Stimulated activated CD4-positive, alpha-beta T cell treated with anti-CD3 and anti-CD28 coated beads, TNF-alpha, amount 100 ng/mL, for 4 hours (primary cell): ENCODE measurements at regions not wholly inside any gene's neighbourhood (a gene's known extent, or its start where the extent isn't known, plus 50 kb on each side); places are given as distances from the start of the nearest gene placed in this dataset.

ENCODE experiments used
- DNase-seq, 3 experiments: peaks; one replicate each; pipeline ENCODE4 v3.0.0-alpha.2; 2020; ENCODE audit warnings: low read depth in 3 of 3

DNA sequence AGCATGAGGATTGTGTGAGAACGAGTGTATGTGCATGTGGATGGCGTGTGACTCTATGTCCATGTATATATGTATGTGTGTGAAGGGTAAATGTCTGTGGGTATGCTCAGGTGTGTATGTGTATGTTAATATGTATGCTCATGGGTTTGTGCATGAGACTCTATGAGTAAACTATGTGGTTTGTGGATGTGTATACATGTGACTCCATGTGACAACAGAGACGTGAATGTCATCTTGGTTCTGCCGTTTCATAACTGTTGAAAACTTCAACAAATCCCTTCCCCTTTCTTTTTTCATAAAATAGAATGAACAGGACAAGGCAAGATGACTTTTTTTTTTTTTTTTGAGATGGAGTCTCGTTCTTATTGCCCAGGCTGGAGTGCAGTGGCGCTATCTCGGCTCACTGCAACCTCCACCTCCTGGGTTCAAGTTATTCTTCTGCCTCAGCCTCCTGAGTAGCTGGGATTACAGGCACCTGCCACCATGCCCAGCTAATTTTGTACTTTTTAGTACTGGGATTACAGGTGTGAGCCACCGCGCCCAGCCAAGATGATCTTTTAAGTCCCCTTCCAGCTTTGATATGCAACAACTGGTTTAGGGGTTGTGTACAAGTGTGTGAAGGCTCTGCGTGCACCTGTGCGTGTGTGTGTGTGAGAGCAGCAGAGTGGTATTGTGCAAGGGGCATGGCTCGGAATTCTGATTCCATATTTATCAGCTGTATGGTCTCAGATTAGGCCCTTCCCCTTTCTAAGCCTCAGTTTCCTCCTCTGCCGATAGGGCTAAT, 106.3 kb downstream of the EBNA1BP2 start:
- DNase-seq: no peak

DNA sequence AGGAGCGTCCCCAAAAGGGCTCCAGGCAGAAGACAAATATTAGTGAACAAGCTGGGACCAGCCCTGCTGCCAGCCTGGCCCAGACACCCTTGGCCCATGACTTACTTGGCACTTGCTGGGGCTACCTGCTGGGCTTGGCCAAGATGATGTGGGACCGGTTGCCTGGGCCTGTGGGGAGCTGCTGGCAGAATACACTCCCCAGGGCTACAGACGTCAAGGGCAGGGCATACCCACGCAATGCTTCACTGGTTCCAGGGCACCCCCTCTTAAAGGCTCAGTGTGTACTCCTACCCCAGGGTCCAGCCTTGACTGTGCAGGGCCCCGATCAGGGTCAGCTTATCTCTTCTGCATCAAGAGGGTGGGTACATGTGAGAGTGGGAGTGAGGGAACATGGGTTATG, 106.5 kb upstream of the SLC2A1 start:
- DNase-seq: no peak

- no peak for DNase-seq
Measured at GRCh38 chr1:43063394-43064219, 104.9 kb upstream of the SLC2A1 start.

GRCh38 chr1:43062527-43063095, 103.9 kb upstream of the SLC2A1 start:
- DNase-seq: no peak

DNA sequence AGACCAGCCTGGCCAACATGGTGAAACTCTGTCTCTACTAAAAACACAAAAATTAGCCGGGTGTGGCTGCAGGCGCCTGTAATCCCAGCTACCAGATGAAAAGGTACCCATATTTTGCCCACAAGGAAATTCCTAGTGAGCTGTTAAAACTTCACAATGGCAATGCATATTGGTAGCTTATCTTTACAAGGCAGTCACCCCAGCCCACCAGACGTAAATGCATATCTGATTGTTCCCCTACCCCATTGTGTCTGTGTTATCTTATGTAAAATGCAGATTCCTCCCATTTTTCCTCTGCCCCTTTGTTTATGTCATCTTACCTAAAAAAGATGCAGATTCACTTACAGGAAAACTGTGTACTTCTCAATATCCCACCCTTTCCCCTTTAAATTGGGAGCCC, 103.1 kb upstream of the SLC2A1 start:
- DNase-seq: no peak

- DNase-seq: no peak
Measured at GRCh38 chr1:43059640-43060574, 101.2 kb upstream of the SLC2A1 start.

DNA sequence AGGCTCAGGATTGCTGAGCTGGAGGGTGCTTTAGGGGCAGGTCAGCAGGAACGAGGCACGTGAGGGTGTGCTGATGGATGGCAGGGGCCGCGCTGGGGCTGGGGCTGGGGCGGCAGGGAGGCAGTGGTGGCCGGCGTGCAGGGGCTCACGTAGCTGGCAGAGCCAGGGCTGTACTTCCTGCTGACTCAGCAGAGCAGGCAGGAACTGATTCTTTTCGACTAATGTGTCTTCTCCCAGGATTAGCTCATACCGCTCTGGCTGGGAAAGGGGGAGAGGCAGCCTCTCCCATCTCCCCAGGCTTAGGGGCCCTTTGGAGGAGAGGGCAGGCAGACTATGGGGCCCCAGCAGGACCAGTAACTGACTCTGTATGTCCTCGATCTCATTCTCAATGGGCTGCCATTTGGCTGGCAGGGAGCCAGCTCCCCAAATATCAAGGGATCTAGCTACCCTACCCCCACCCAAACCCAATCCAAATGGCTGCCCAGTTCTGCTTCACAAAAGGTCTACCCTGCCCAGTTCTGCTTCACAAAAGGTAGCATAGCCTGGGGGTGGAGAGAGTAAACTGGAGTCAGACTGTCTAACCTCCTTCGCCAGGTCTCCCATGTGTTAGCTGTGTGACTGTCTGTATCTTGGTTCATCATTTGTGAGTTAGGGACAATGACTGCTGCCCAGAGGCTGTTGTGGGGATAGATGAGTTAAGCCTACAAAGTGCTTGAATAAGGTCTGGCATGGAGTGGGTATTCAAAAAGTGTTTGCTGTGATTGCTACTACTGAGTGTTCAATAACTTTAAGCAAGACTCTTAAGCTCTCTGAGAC, 100.1 kb upstream of the SLC2A1 start:
- no peak for DNase-seq

DNA sequence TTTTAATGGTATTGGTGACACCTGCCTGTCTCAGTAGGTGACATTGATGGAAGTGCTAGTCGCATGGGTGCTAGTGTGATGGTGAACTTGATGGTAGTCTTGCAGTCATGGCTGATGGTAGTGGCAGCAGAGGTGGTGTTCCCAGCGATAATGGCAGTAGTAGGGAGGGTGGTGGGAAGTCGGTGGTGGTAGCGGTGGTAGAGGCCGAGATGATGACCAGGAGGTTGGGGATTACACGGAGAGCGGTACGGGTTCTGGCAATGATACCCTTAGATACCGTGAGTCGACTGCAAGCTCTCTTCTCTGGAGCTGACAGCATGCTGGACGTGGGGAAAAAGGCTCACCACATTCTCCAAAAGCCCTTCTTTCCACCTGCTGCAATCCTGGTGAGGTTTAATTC, 99.4 kb upstream of the SLC2A1 start:
- no peak for DNase-seq

GRCh38 chr1:43057567-43057966, 98.9 kb upstream of the SLC2A1 start:
- no peak for DNase-seq

- DNase-seq: no peak
Measured at GRCh38 chr1:43056981-43057391, 98.3 kb upstream of the SLC2A1 start.

DNA sequence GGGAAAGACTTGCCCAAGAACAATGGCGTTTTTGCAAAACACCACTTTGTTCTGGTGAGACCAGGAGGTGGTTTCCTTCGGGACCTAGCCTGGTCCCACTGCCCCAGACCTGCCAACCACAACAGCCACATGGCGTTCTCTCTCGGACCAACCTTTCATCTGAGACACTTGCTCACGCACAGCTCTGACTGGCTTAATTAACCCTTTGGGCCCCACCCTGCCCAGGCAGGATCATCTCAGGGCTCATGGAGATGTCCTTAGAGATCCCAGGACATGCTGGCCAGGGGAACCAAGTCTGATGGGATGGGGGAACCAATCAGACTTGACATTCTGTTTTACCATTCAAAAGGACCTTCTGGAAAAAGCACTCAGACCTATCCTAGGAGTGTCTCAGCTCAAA, 97.8 kb upstream of the SLC2A1 start:
- no peak for DNase-seq

- no peak for DNase-seq
Measured at GRCh38 chr1:43054961-43055360, 96.3 kb upstream of the SLC2A1 start.

DNA sequence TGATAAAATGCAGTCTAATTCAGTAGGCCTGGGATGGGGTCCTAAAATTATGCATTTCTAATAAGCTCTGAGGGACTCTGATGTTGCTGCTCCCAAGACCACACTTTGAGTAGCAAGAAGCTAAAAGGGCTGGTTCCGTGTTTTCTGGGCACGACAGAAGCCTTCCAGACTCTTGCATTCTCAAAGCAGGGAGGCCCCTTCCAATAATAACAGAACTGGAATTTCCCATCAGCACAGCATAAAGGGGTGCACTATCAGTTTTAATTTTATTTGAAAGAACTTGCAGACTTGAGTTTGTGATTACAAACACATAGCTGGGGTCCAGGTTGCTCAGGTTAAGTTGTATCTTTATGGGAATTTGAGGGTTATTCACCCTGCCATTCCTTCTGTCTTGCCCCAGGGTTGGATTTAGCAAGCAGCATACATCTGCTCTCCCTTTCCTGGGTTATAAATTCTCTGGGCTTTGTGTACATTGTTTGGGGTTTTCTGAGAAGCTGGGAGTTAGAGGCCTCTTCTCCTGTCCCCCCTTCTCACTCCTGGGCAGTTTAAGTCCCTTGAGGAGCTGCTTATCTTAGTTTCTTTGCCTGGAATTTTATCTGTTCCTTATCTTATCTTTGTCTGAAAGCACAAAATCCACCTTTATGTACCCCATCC, 94.2 kb upstream of the SLC2A1 start:
- DNase-seq: no peak

DNA sequence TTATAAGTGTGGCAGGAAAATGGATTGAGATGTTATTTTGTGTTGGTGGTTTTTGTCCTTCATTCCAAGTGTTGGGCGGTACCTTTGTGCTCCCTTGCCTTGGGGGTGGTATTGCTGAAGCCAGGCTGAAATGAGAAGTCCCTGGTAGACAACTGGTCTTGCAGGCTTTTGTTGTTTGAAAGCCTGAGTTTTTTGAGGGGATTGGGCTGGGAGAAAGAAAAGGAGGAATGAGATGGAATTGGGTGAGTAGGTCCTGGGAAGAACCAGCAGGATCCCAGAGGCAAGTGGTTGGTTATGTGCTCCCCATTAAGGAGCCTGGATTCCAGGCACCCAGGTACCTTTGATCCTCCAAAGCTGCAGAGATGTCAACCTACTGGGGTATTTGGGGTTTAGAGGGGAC, 93.7 kb upstream of the SLC2A1 start:
- no peak for DNase-seq

GRCh38 chr1:43049481-43049880, 90.8 kb upstream of the SLC2A1 start:
- no peak for DNase-seq

- no peak for DNase-seq
Measured at GRCh38 chr1:43048601-43049011, 89.9 kb upstream of the SLC2A1 start.

DNA sequence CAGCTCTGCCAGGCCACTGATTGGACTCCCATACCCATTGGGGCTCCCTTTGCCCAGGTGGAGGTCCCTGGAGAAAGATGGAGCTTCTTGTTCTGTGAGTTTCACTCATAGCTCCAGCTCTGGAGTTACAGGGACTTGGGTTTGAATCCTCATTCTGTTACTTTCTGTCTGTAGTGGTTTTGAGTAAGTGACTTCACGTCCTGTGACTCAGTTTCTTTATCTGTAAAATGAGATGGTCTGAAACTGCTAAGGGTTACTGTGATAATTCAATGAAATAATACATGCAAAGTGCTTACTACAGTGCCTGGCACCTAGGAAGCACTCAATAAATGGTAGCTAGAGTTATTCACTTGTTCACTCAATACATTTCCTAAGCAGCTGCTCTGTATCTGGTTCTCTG, 88.5 kb upstream of the SLC2A1 start:
- DNase-seq: no peak

GRCh38 chr1:43044572-43045361, 86.1 kb upstream of the SLC2A1 start:
- DNase-seq: no peak

GRCh38 chr1:43043695-43044094, 85.0 kb upstream of the SLC2A1 start:
- DNase-seq: no peak
